Aorta (tissue), 5 donors: ENCODE measurements at regions not wholly inside any gene's neighbourhood (a gene's known extent, or its start where the extent isn't known, plus 50 kb on each side); places are given as distances from the start of the nearest gene placed in this dataset.
"Not testable (repeated sequence)": the region's sequence is repeated elsewhere in the genome, so short reads cannot be mapped to it uniquely, and the experiment has no call there.

Experiments used
- ATAC-seq: fragments of 200-7000 bp; cut with Tn5 transposase; one replicate; pipeline ENCODE4 v1.9.1; 2022; ENCODE audit warnings: moderate library complexity; ENCODE audit not compliant: low FRiP score
- DNase-seq, 2 donors: peaks; one replicate each; pipeline ENCODE4 v3.0.0-alpha.2; 2020
- H3K27ac ChIP-seq, 2 donors: one replicate each; pipeline ENCODE4 v1.5.1; 2013; ENCODE audit warnings: low read length in 2 of 2, mild to moderate bottlenecking in 2 of 2, moderate library complexity in 2 of 2, control low read depth in 1 of 2, inconsistent platforms in 1 of 2, low read depth in 1 of 2
- H3K27me3 ChIP-seq, 2 donors: one replicate each; pipeline ENCODE4 v1.6.1; 2013; ENCODE audit warnings: control low read depth in 1 of 2, low read length in 1 of 2, mild to moderate bottlenecking in 1 of 2, moderate library complexity in 1 of 2; ENCODE audit not compliant: insufficient read depth in 2 of 2, control insufficient read depth in 1 of 2
- H3K36me3 ChIP-seq, 2 donors: one replicate each; pipeline ENCODE4 v1.6.1; 2013; ENCODE audit warnings: control low read depth in 1 of 2, low read length in 1 of 2, mild to moderate bottlenecking in 1 of 2; ENCODE audit not compliant: insufficient read depth in 2 of 2, control insufficient read depth in 1 of 2
- H3K4me1 ChIP-seq, 2 donors: one replicate each; pipeline ENCODE4 v1.6.1; 2013; ENCODE audit warnings: low read length in 2 of 2, control low read depth in 1 of 2, mild to moderate bottlenecking in 1 of 2, moderate library complexity in 1 of 2; ENCODE audit not compliant: insufficient read depth in 2 of 2, control insufficient read depth in 1 of 2
- H3K4me3 ChIP-seq, 2 donors: one replicate each; pipeline ENCODE4 v1.5.1; 2013; ENCODE audit warnings: low read length in 2 of 2, control low read depth in 1 of 2, mild to moderate bottlenecking in 1 of 2
- H3K9me3 ChIP-seq: one replicate; pipeline ENCODE4 v1.6.1; 2013; ENCODE audit warnings: mild to moderate bottlenecking, low read length; ENCODE audit not compliant: control insufficient read depth
- WGBS, 2 donors: extraction: QIAGEN DNeasy Blood & Tissue Kit; methylation state at CpG; one replicate each; pipeline ENCODE4 v1.1.7; 2013; 5-methylcytosine and 5-hydroxymethylcytosine counted together
- intact Hi-C, 2 donors: fragments of 100-400 bp; cut with DNase I; formaldehyde crosslinking; loops; one replicate each; pipeline versions ENCODE4 v1.14.2 to v1.15.0; 2022
- donor health status: healthy with polysubstance abuse.
- donor health status: Bipolar disorder and iron deficiency.
- donor health status: DM: no; HTN: no; CAD: no.
- donor health status: DM: no; HTN: no; CAD: no.
- donor health status: DM: yes; HTN: yes; CAD: no.

DNA sequence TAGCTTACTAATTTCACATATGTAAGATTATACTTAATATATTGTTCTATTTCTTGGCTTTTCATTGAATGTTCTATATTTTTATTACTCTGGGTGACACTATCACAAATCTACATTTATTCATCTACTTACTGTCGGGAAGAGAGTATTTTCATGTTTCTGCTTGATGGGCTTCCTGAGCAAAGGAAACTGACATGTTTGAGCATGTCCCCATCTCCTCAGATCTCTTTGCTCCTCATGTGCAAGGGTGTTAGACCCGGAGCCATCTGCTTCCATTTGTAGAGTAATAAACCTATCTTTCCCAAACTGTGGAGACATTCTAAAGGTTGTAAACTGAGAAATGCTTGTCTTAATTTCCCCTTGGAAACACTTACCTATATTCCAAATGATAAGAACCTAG is 103.5 kb downstream of the LSMEM1 start:
- Histone ChIP-seq H3K4me1 (no peaks in the 10 kb centered on the region), H3K27me3 (peaks cover 0 to 2% of the 10 kb centered on the region in 2 donors), H3K9me3 (peaks cover 2% of the 10 kb centered on the region), H3K27ac (no peak overlapping the region), H3K36me3 (no peaks in the 10 kb centered on the region), H3K4me3 (no peak overlapping the region)
- 54 to 62% methylated on average over 2 of the region's 2 CpGs for WGBS, 2 donors
- ATAC-seq = no peak
- no peak for DNase-seq
- intact Hi-C loops = no loop called here

DNA sequence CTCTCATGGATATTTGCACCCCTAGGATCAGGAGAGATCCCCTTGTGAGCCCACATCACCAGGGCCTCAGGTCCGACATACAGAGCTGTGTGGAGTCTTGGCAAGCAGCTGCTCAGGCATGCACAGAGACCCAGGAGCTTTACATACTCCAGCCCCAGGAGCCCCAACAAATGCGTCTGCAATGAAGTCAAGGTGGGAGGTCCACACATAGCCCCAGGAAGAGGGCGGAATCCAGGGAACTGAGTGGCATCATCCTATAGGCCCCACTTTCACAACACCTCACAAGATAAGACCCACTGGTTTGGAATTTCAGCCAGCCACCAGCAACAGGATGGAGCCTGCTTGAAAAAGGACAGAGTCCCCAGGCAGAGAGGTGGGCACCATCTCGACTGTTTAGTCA is 106.7 kb downstream of the LSMEM1 start:
- Histone ChIP-seq H3K27me3 (peaks cover 0 to 2% of the 10 kb centered on the region in 2 donors), H3K4me3 (no peak overlapping the region), H3K9me3 (no peaks in the 10 kb centered on the region), H3K36me3 (no peaks in the 10 kb centered on the region), H3K27ac (no peak overlapping the region), H3K4me1 (no peaks in the 10 kb centered on the region)
- DNase-seq = no peak
- intact Hi-C loops = no loop called here
- ATAC-seq = no peak
- 67 to 81% methylated on average over 4 of the region's 4 CpGs for WGBS, 2 donors

DNA sequence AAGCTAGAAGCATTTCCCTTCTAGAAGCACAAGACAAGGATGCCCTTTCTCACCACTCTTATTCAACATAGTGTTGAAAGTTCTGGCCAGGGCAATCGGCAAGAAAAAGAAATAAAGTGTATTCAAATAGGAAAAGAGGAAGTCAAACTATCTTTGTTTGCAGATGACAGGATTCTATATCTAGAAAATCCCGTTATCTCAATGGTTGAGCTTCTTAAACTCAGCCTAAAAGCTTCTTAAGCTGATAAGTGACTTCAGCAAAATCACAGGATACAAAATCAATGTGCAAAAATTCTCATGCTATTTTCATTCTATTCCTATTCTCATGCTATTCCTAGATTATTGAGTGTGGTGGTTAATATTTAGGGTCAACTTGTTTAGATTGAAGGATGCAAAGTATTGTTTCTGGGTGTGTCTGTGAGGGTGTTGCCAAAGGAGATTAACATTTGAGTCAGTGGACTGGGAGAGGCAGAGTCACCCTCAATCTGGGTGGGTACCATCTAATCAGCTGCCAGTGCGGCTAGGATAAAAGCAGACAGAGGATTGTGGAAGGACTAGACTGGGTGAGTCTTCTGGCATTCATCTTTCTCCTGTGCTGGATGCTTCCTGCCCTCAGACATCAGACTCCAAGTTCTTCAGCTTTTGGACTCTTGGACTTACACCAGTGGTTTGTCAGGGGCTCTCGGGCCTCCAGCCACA is 111.9 kb downstream of the LSMEM1 start:
- H3K27me3 ChIP-seq, DNase-seq, H3K36me3 ChIP-seq, ATAC-seq, H3K9me3 ChIP-seq, H3K27ac ChIP-seq, intact Hi-C loops, H3K4me3 ChIP-seq, H3K4me1 ChIP-seq: not testable (repeated sequence)
- 72 to 92% methylated on average over 4 of the region's 4 CpGs for WGBS, 2 donors

DNA sequence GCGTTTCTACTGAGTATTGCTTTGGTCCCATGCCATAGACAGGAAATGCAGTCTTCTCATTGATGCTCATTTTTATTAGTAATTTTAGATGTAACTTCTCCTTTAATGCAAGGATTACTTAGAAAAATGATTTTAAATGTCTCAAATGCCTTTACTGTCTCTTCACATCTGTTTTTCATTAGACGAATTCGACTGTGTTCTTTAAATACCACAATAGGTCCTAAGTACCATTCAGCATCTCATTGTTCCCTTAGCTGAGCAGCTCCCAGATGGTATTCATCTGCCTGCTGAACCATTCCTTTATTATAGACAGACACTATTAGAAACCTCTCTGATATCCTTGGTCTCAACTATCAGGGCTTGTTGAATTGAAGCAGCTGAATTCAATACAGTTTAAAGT is 113.6 kb downstream of the LSMEM1 start:
- Histone ChIP-seq H3K36me3 (no peaks in the 10 kb centered on the region), H3K4me1 (peaks cover 0 to 5% of the 10 kb centered on the region in 2 donors), H3K27ac (no peak overlapping the region), H3K27me3 (no peaks in the 10 kb centered on the region), H3K4me3 (no peak overlapping the region), H3K9me3 (no peaks in the 10 kb centered on the region)
- ATAC-seq = no peak
- intact Hi-C loops = no loop called here
- DNase-seq = no peak
- WGBS, 2 donors = 38 to 44% methylated on average over 3 of the region's 3 CpGs

DNA sequence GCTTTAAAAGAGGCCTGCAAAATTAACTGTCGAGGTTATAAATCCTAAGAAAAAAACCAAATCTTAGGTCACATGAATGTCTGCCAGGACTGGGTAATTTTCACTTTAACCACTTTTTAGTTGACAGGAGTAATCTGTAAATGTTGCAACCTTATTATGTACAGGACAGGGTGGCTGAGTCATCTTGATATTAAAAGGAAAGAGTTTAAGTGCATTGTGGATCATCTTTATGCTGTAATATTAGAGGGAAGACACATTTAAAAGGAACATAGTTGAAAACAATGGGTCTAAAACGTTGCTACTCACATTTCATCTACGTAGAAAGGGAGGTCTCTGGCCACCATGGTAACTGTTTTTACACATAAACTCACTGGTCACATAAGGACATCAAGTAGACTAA is 115.5 kb downstream of the LSMEM1 start:
- H3K36me3 ChIP-seq = no peaks in the 10 kb centered on the region
- H3K9me3 ChIP-seq = no peaks in the 10 kb centered on the region
- ATAC-seq = no peak
- no peak overlapping the region for H3K4me3 ChIP-seq
- H3K27me3 ChIP-seq = no peaks in the 10 kb centered on the region
- 12 to 14% methylated on average over 3 of the region's 3 CpGs for WGBS, 2 donors
- DNase-seq = no peak
- peaks cover 0 to 5% of the 10 kb centered on the region in 2 donors for H3K4me1 ChIP-seq
- no peak overlapping the region for H3K27ac ChIP-seq
- intact Hi-C loops = no loop called here

DNA sequence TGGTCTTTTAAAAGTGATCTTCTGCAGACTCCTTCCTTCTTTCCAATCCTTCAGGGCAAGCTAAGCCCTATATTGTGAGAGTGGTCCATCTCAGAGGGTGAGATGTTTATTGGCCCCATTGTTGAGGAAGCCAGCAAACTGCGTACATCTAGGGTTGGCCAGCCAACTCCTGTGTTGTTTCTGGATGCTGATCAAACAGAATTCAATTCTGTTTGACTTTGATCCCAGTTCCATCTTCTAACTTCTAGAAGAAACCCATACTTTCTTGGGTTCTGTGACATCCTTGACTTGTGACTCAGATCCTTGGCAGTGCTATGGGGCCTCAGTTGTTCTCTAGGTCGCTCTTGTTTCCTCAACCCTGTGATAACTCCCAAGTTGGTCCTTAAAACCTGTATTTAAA is 116.2 kb downstream of the LSMEM1 start:
- Histone ChIP-seq H3K9me3 (no peaks in the 10 kb centered on the region), H3K27ac (no peak overlapping the region), H3K27me3 (no peaks in the 10 kb centered on the region), H3K4me1 (peaks cover 0 to 5% of the 10 kb centered on the region in 2 donors), H3K4me3 (no peak overlapping the region), H3K36me3 (no peaks in the 10 kb centered on the region)
- intact Hi-C loops = no loop called here
- DNase-seq (no peak), ATAC-seq (no peak)
- WGBS, 2 donors = 50 to 64% methylated on average over 2 of the region's 2 CpGs

DNA sequence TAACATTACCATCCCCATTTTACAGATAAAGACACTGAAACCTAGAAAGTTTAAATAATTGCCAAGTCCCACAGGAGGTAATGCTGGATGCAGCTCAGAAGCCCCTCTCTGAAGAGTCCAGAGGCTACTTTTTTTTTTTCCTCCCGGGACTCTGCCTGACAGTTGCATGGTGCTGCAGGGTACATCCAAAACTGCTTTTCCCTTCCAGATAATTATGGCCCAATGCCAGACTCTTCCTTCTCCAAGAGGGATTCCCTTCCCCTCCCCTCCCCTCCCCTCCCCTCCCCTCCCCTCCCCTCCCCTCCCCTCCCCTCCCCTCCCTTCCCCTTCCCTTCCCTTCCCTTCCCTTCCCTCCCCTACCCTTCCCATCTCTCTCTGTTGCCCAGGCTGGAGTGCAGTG is 122.9 kb downstream of the LSMEM1 start:
- H3K36me3 ChIP-seq = no peaks in the 10 kb centered on the region
- H3K4me1 ChIP-seq = no peaks in the 10 kb centered on the region
- intact Hi-C loops = no loop called here
- no peaks in the 10 kb centered on the region for H3K9me3 ChIP-seq
- WGBS, 2 donors = 79 to 83% methylated on average over 1 of the region's 1 CpG
- no peak for DNase-seq
- H3K4me3 ChIP-seq = no peak overlapping the region
- ATAC-seq = no peak
- no peak overlapping the region for H3K27ac ChIP-seq
- no peaks in the 10 kb centered on the region for H3K27me3 ChIP-seq

DNA sequence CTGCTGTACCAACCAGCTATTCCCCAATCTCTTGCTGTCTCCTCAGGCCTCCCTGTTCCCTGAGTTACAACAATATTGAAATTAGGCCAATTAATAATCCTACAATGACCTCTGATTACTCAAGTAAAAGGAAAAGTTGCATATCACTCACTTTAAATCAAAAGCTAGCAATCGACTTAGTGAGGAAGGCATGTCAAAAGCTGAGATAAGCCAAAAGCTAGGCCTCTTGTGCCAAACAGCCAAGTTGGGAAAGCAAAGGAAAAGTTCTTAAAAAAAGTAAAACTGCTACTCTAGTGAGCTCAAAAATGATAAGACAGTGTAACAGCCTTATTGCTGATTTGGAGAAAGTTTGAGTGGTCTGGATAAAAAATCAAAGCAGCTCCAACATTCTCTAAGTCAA is 129.8 kb downstream of the LSMEM1 start:
- no peak overlapping the region for H3K27ac ChIP-seq
- no peaks in the 10 kb centered on the region for H3K27me3 ChIP-seq
- ATAC-seq = no peak
- no peaks in the 10 kb centered on the region for H3K36me3 ChIP-seq
- no peak overlapping the region for H3K4me3 ChIP-seq
- DNase-seq = no peak
- intact Hi-C loops = no loop called here
- no peaks in the 10 kb centered on the region for H3K9me3 ChIP-seq
- no peaks in the 10 kb centered on the region for H3K4me1 ChIP-seq
- WGBS, 2 donors = 0 to 2% methylated on average over 1 of the region's 1 CpG

DNA sequence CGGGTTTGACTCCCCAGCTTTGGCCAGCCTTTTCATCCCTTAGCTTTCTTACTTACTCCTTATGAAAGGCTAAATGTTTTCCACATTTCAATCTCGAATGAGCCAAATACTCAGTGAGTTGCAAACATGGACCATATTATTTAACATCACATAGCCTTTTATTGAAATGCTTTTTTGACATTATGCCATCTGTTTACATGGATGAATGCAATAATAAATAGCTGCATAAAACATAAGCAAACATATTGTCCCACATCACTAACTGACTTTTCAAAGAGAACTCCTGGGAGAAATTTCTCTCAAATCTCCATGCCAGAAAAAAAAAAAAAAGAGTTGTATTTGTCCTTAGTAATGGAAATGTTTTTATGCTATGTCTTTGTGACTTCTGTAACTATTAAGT is 134.9 kb downstream of the LSMEM1 start:
- 75 to 78% methylated on average over 2 of the region's 2 CpGs for WGBS, 2 donors
- no peak for DNase-seq
- intact Hi-C loops = no loop called here

More for the DNA sequence above, 134.9 kb downstream of the LSMEM1 start:
- Histone ChIP-seq H3K4me3 (no peak overlapping the region), H3K9me3 (no peaks in the 10 kb centered on the region), H3K27ac (no peak overlapping the region), H3K36me3 (no peaks in the 10 kb centered on the region), H3K4me1 (no peaks in the 10 kb centered on the region), H3K27me3 (no peaks in the 10 kb centered on the region)
- ATAC-seq = no peak
